ENCODE measurements at regions not wholly inside any gene's neighbourhood (a gene's known extent, or its start where the extent isn't known, plus 50 kb on each side); places are given as distances from the start of the nearest gene placed in this dataset.
A peak's percentile ranks its signal among the peaks of the same experiment; 100 is the strongest.

- Histone ChIP-seq H3K9ac (ENCODE audit: control insufficient read depth, extremely low read depth, insufficient read depth, low read length) (no peak overlapping the region), H4K20me1 (ENCODE audit: control insufficient read depth, extremely low read depth, insufficient read depth, low read length) (no peaks in the 10 kb centered on the region), H3K79me2 (ENCODE audit: control insufficient read depth, insufficient read depth, low read length) (no peaks in the 10 kb centered on the region), H3K4me3 (ENCODE audit: control insufficient read depth in 2 of 3, extremely low read depth in 1 of 3, insufficient read depth in 2 of 3, low read depth in 1 of 3, low read length in 3 of 3) (no peak overlapping the region), H2AFZ (ENCODE audit: control insufficient read depth, low read length) (no peak overlapping the region), H3K9me3 (ENCODE audit: control insufficient read depth, low read depth, low read length) (no peaks in the 10 kb centered on the region), H3K4me1 (ENCODE audit: control insufficient read depth, extremely low read depth, insufficient read depth, low read length) (peaks cover 12% of the 10 kb centered on the region), H3K27me3 (ENCODE audit: control insufficient read depth, extremely low read depth, insufficient read depth, low read length) (no peaks in the 10 kb centered on the region), H3K9me1 (ENCODE audit: control insufficient read depth, extremely low read depth, insufficient read depth, low read length) (no peaks in the 10 kb centered on the region), H3K4me2 (ENCODE audit: control insufficient read depth, extremely low read depth, insufficient read depth, low read depth, low read length) (no peak overlapping the region), H3K27ac (ENCODE audit: control insufficient read depth, insufficient read depth, low read length) (no peak overlapping the region), H3K36me3 (ENCODE audit: control insufficient read depth in 2 of 2, extremely low read depth in 1 of 2, insufficient read depth in 2 of 2, low read length in 2 of 2) (no peaks in the 10 kb centered on the region)
- DNase-seq (ENCODE audit: low read depth, low spot score) (no peak), FAIRE-seq (no peak)
- TF ChIP-seq CTCF (optimal IDR thresholded peaks at IDR 0.05 in 1 of 3, IDR thresholded peaks at IDR 0.05 in 1 of 3, conservative IDR thresholded peaks at IDR 0.05 in 1 of 3; ENCODE audit: extremely low read depth in 1 of 3, insufficient read depth in 2 of 3, low read length in 3 of 3) (no peak), EZH2 (IDR thresholded peaks at IDR 0.05; ENCODE audit: low read length) (no peak)
- dilution Hi-C loops (cut with MboI; ENCODE audit: extremely low pct_ligation_motif_present, low sequenced_read_pairs) = no loop called here
Measured at GRCh38 chr16:85195271-85195647, 83.0 kb upstream of the CIBAR2 start.

- Histone ChIP-seq H3K27me3 (ENCODE audit: control insufficient read depth, extremely low read depth, insufficient read depth, low read length) (no peaks in the 10 kb centered on the region), H3K4me1 (ENCODE audit: control insufficient read depth, extremely low read depth, insufficient read depth, low read length) (peaks cover 15% of the 10 kb centered on the region), H4K20me1 (ENCODE audit: control insufficient read depth, extremely low read depth, insufficient read depth, low read length) (no peaks in the 10 kb centered on the region), H3K4me3 (ENCODE audit: control insufficient read depth in 2 of 3, extremely low read depth in 1 of 3, insufficient read depth in 2 of 3, low read depth in 1 of 3, low read length in 3 of 3) (no peak overlapping the region), H3K79me2 (ENCODE audit: control insufficient read depth, insufficient read depth, low read length) (no peaks in the 10 kb centered on the region), H3K36me3 (ENCODE audit: control insufficient read depth in 2 of 2, extremely low read depth in 1 of 2, insufficient read depth in 2 of 2, low read length in 2 of 2) (no peaks in the 10 kb centered on the region), H3K9me1 (ENCODE audit: control insufficient read depth, extremely low read depth, insufficient read depth, low read length) (no peaks in the 10 kb centered on the region), H3K9ac (ENCODE audit: control insufficient read depth, extremely low read depth, insufficient read depth, low read length) (no peak overlapping the region), H3K9me3 (ENCODE audit: control insufficient read depth, low read depth, low read length) (no peaks in the 10 kb centered on the region), H3K27ac (ENCODE audit: control insufficient read depth, insufficient read depth, low read length) (no peak overlapping the region), H2AFZ (ENCODE audit: control insufficient read depth, low read length) (peak overlapping the region; percentile 10), H3K4me2 (ENCODE audit: control insufficient read depth, extremely low read depth, insufficient read depth, low read depth, low read length) (peak overlapping the region; percentile 20)
- dilution Hi-C loops (cut with MboI; ENCODE audit: extremely low pct_ligation_motif_present, low sequenced_read_pairs) = no loop called here
- TF ChIP-seq CTCF (optimal IDR thresholded peaks at IDR 0.05 in 1 of 3, IDR thresholded peaks at IDR 0.05 in 1 of 3, conservative IDR thresholded peaks at IDR 0.05 in 1 of 3; ENCODE audit: extremely low read depth in 1 of 3, insufficient read depth in 2 of 3, low read length in 3 of 3) (no peak), EZH2 (IDR thresholded peaks at IDR 0.05; ENCODE audit: low read length) (no peak)
- no peak for FAIRE-seq
- DNase-seq (ENCODE audit: low read depth, low spot score) = no peak
Measured at GRCh38 chr16:85195900-85196772, 83.9 kb upstream of the CIBAR2 start.
